Activated CD4-positive, alpha-beta T cell treated with anti-CD3 and anti-CD28 coated beads for 36 hours (primary cell): ENCODE measurements at regions not wholly inside any gene's neighbourhood (a gene's known extent, or its start where the extent isn't known, plus 50 kb on each side); places are given as distances from the start of the nearest gene placed in this dataset.
"Not testable (repeated sequence)": the region's sequence is repeated elsewhere in the genome, so short reads cannot be mapped to it uniquely, and the experiment has no call there.

ENCODE experiments used
- ATAC-seq: fragments of 200-7000 bp; cut with Tn5 transposase; one replicate; pipeline ENCODE4 v1.10.0; 2021; ENCODE audit warnings: mild to moderate bottlenecking, moderate library complexity
- CTCF ChIA-PET: fragments of 350-600 bp; sonication (Branson Sonifier 250); formaldehyde crosslinking; loops from one replicate; lab custom pipeline; 2021; ENCODE audit warnings: antibody characterized with exemption; lab: Charles Lee
- POLR2A ChIA-PET: fragments of 350-600 bp; sonication (Branson Sonifier 250); formaldehyde crosslinking; loops from one replicate; lab custom pipeline; 2021; ENCODE audit warnings: antibody characterized with exemption, inconsistent platforms; lab: Charles Lee
- DNase-seq: peaks from one replicate; pipeline ENCODE4 v3.0.0-alpha.2; 2020
- H3K27ac Mint-ChIP-seq: one replicate; pipeline ENCODE4 v1.8.0; 2021; ENCODE audit warnings: mixed read lengths
- H3K27me3 Mint-ChIP-seq: one replicate; pipeline ENCODE4 v1.8.0; 2021; ENCODE audit warnings: mixed read lengths
- H3K36me3 Mint-ChIP-seq: one replicate; pipeline ENCODE4 v1.8.0; 2021; ENCODE audit warnings: low read depth, mixed read lengths
- H3K4me1 Mint-ChIP-seq: one replicate; pipeline ENCODE4 v1.8.0; 2021; ENCODE audit warnings: mixed read lengths
- H3K4me3 Mint-ChIP-seq: one replicate; pipeline ENCODE4 v1.8.0; 2021; ENCODE audit warnings: mild to moderate bottlenecking, moderate library complexity, mixed read lengths
- H3K9me3 Mint-ChIP-seq: one replicate; pipeline ENCODE4 v1.8.0; 2021; ENCODE audit warnings: low read depth, mixed read lengths
- intact Hi-C, 2 experiments: fragments of 100-400 bp; cut with DNase I in 1 of 2; cut with micrococcal nuclease in 1 of 2; formaldehyde crosslinking; loops; one replicate each; pipeline versions ENCODE4 v1.14.2 to v1.15.1; 2022 to 2024; cut with DNase I, micrococcal nuclease

DNA sequence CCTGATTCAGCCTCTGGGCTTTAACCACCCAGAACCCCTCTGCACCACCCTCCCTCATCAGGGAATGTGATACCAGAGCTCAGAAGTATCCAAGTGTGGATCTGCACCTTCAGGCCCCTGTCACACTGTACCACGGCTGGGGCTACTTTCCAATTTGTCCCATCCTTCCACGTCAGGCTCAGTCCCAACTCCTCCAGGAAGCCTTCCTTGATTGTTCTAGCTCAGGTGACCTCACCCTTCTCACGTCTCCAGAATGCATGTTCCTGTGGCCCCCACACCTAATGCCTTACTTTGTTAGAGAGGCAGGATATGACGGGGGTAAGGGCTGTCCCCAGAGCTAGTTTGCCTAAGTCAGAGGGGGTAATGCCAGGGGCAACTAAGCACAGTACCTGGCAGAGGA lies 134.3 kb downstream of the TFCP2L1 start:
- Mint-ChIP-seq H3K27ac (no peak overlapping the region), H3K27me3 (no peaks in the 10 kb centered on the region), H3K9me3 (no peaks in the 10 kb centered on the region), H3K4me1 (no peaks in the 10 kb centered on the region), H3K4me3 (no peak overlapping the region), H3K36me3 (no peaks in the 10 kb centered on the region)
- CTCF ChIA-PET: interaction anchor here (0.6 kb wide), 1 partner anchor 99 kb away, joined by 4 read pairs; no protein-coding TSS in a partner anchor
- POLR2A ChIA-PET: no interaction called here
- DNase-seq (no peak), ATAC-seq (no peak)
- intact Hi-C loops: no loop called here

DNA sequence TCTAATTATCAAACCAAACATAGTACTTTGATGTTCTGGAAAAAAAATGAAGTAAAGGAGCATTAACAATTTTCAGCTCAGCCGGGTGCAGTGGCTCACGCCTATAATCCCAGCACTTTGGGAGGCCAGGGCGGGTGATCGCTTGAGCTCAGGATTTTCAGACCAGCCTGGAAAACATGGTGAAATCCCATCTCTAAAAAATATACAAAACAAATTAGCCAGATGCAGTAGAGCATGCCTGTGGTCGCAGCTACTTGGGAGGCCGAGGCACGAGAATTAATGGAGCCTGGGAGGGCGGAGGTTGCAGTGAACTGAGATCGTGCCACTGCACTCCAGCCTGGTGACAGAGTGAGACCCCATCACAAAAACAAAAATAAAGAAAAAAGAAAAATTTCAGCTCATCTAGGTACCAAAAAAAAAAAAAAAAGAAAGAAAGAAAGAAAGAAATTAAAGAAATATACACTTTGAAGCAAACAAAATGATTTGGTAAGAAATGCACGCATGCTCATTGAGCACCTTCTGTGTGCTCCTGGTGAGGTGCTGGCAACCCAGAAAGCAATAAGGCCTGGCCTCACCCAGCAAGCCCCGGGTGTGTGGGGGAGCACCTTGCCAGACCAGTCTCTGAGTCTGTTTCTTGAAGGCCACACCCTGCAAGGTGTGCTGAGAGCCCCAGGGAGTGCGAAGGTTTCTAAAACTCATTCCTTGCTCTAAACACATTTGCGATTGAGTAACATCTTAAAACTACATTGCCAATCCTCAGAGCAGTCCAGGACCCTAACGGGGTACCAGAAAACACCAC lies 133.5 kb downstream of the TFCP2L1 start:
- H3K27ac Mint-ChIP-seq: no peak overlapping the region
- ATAC-seq: no peak
- intact Hi-C loops: no loop called here
- no peaks in the 10 kb centered on the region for H3K27me3 Mint-ChIP-seq
- no peaks in the 10 kb centered on the region for H3K36me3 Mint-ChIP-seq
- POLR2A ChIA-PET: no interaction called here
- DNase-seq: no peak
- H3K4me3 Mint-ChIP-seq: no peak overlapping the region
- CTCF ChIA-PET: no interaction called here
- H3K9me3 Mint-ChIP-seq: peaks cover under 1% of the 10 kb centered on the region
- H3K4me1 Mint-ChIP-seq: no peaks in the 10 kb centered on the region

DNA sequence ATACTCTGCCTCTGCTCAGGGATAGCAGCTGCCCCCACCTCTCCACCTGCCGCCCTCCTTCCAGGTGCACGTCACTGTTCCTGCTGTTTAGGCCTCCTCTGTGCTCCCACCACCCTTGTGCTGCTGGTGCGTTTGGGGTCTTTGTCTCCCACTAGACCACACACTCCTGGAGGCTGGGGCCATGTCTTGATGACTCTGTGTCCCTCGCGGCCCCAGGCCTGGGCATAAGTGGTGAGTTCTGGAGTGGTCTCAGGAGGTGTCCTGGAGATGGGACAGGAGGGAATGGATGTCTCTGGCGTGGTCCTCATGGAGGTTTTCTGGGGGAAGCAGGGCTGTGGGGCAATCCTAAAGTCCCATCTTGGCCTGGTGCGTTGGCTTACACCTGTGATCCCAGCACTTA lies 132.1 kb downstream of the TFCP2L1 start:
- H3K36me3 Mint-ChIP-seq: no peaks in the 10 kb centered on the region
- ATAC-seq: no peak
- no peak overlapping the region for H3K27ac Mint-ChIP-seq

DNA sequence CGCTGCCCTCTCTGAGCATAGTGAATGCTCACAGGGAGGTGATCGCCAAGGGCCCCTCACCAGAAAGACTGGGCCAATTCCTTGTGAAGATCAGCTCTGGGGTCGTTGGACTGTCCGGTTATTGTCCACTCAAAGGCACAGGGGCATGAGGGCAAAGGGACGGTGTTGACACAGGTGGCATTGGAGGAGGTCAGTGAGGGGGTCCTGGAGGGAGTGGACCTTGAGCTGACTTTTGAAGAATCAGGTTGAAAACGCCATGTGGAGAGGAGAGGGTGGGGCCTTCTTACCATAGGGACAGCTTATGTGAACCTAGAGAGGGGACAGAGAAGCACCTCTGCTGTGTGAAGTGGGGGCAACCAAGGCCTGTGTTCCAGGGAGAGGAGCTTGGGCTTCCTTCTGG lies 131.5 kb downstream of the TFCP2L1 start:
- H3K4me1 Mint-ChIP-seq: no peaks in the 10 kb centered on the region
- CTCF ChIA-PET: no interaction called here
- DNase-seq (no peak), ATAC-seq (no peak)
- H3K36me3 Mint-ChIP-seq: no peaks in the 10 kb centered on the region
- H3K27ac Mint-ChIP-seq: no peak overlapping the region
- H3K27me3 Mint-ChIP-seq: no peaks in the 10 kb centered on the region
- POLR2A ChIA-PET: no interaction called here
- intact Hi-C loops: no loop called here
- no peak overlapping the region for H3K4me3 Mint-ChIP-seq
- H3K9me3 Mint-ChIP-seq: peaks cover 18% of the 10 kb centered on the region

More for the DNA sequence above, 132.1 kb downstream of the TFCP2L1 start:
- no peak for DNase-seq
- Mint-ChIP-seq H3K4me3 (no peak overlapping the region), H3K4me1 (no peaks in the 10 kb centered on the region), H3K27me3 (no peaks in the 10 kb centered on the region), H3K9me3 (peaks cover 13% of the 10 kb centered on the region)
- intact Hi-C loops: no loop called here
- CTCF ChIA-PET: interaction anchor here (0.9 kb wide), 1 partner anchor 25 kb away, joined by 4 read pairs; no protein-coding TSS in a partner anchor
- POLR2A ChIA-PET: no interaction called here

DNA sequence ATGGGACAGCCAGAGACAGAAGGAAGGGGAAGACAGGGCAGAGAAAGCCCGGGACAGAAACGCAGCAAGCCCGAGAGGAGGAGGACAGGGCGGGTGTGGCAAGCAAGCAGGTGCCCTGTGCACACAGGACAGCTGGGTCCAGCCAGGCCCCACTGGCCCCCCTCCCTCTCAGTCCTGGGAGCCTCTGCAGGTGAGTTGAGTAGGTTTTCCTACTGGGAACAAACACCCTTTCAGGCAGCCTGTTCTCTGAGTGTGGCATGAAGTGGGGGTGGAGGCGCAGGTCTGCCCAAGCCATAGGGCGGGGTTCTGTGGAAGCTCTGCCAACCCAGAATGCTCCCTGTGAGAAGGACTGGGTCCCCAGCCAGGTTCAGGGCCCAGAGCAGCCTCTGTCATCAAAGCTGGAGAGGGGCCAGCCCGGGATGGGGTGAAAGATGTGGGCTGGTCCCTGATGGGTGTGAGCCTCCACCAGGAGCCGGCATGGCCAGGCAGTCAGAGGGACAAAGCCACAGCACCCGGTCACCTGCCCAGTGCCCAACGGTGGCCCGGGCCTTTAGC lies 129.4 kb downstream of the TFCP2L1 start:
- H3K36me3 Mint-ChIP-seq: no peaks in the 10 kb centered on the region
- H3K27me3 Mint-ChIP-seq: no peaks in the 10 kb centered on the region
- DNase-seq (no peak), ATAC-seq (no peak)
- no peak overlapping the region for H3K27ac Mint-ChIP-seq
- no peak overlapping the region for H3K4me3 Mint-ChIP-seq
- ChIA-PET POLR2A (interaction anchor here (0.6 kb wide), 1 partner anchor 14 kb away, joined by 6 read pairs; no protein-coding TSS in a partner anchor), CTCF (no interaction called here)
- no peaks in the 10 kb centered on the region for H3K4me1 Mint-ChIP-seq
- intact Hi-C loops: no loop called here
- H3K9me3 Mint-ChIP-seq: peaks cover 18% of the 10 kb centered on the region

DNA sequence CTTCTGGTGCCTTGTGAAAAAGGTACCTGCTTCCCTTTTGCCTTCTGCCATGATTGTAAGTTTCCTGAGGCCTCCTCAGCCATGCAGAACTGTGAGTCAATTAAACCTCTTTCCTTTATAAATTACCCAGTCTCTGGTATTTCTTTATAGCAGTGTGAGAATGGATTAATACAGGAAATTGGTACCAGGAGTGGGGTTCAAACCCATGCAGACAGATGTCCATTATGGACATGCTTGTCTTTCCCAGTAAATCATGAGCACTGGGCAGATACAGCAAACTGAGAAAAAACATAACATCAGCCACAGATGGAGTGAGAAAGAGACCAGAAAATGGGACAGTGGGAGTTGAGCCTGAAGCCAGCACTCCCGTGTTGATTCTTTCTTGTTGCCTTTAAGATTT lies 127.5 kb downstream of the TFCP2L1 start:
- H3K9me3 Mint-ChIP-seq: peaks cover 22% of the 10 kb centered on the region
- POLR2A ChIA-PET, DNase-seq, H3K4me3 Mint-ChIP-seq, H3K27ac Mint-ChIP-seq, intact Hi-C loops, H3K4me1 Mint-ChIP-seq, H3K27me3 Mint-ChIP-seq, CTCF ChIA-PET, ATAC-seq, H3K36me3 Mint-ChIP-seq: not testable (repeated sequence)

DNA sequence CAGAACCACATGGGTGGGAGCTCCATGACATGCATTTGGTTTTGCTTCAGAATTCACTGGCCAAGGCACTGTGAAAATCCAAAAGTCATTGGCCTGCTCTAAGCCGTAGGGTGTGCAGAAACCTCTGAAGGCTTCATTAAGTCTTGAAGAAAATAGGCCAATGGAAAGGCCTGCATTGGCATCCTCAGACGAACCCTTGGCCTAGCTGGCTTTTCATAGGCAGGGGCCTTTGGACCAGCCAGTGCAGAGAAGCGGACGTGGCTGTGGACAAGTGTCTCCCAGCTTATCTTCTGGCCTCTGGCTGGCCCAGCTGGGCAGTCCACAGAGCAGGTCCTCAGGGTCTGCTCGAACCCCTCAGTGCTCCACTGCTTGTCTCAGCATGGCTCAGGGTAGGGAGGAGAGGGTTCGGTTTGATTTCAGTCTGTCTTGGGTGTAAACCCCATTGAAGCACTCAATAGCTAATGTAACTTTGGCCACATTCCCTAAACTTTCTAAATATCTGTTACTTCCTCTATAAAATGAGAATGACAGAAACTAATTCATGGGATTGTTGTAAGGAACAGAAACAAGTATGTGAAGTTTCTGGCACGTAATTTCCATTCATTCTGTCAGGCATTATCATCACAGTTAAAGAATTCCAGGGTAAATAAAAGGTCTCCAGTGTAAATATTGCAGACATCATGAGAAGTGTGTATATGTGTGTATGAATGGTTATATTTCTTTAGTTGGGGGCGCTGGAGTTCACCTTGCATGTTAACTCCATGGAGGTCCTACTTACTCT lies 125.5 kb downstream of the TFCP2L1 start:
- Mint-ChIP-seq H3K4me3 (no peak overlapping the region), H3K27me3 (peaks cover 4% of the 10 kb centered on the region), H3K27ac (no peak overlapping the region), H3K9me3 (peaks cover 29% of the 10 kb centered on the region), H3K4me1 (no peaks in the 10 kb centered on the region), H3K36me3 (peaks cover 4% of the 10 kb centered on the region)
- ChIA-PET POLR2A (no interaction called here), CTCF (interaction anchor here (0.5 kb wide), 1 partner anchor 77 kb away, joined by 4 read pairs; no protein-coding TSS in a partner anchor)
- intact Hi-C loops: no loop called here
- ATAC-seq (no peak), DNase-seq (no peak)

DNA sequence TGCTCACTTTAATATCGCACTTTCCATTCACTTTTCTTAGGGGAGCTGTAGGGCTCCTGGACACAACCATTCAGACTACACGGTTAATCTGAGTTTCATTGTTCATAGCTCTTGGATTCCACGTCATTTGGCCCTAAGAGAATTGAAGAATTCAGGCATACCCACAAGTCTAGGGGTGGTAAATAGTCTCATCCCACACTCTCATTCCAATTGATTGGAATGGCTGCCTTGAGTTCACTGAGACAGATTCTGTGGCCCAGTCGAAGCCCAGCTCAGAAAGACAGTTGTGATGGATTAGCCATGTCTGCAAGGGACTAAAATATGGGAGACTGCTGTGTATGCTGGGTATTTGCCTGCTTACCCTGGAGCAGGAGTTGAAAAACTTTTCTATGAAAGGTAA lies 124.6 kb downstream of the TFCP2L1 start:
- H3K9me3 Mint-ChIP-seq: peaks cover 29% of the 10 kb centered on the region
- DNase-seq (no peak), ATAC-seq (no peak)
- H3K36me3 Mint-ChIP-seq: peaks cover 4% of the 10 kb centered on the region
- no peaks in the 10 kb centered on the region for H3K4me1 Mint-ChIP-seq
- H3K27ac Mint-ChIP-seq: no peak overlapping the region
- H3K4me3 Mint-ChIP-seq: no peak overlapping the region
- ChIA-PET POLR2A (no interaction called here), CTCF (interaction anchor here (0.6 kb wide), 1 partner anchor 13 kb away, joined by 3 read pairs; no protein-coding TSS in a partner anchor)
- intact Hi-C loops: no loop called here
- peaks cover 4% of the 10 kb centered on the region for H3K27me3 Mint-ChIP-seq

DNA sequence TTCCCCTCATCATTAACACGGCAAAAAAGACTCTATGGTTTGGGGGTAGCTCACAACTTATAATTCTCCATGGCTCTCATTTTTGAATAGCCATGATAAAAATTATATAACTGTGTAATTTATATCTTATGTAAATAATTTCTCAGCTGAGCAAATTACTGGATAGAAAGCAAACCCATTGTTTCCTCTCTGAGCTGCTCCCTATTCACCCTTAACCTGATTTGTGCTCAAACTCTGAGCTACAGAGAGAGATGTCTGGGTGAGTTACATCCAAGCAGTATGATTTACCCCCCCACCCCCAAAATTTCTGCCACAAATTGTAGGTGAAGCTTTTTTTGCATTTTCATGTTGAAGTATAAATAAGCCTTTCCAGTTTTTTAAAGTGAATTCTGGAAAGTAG lies 123.7 kb downstream of the TFCP2L1 start:
- intact Hi-C loops: no loop called here
- H3K36me3 Mint-ChIP-seq: peaks cover 4% of the 10 kb centered on the region
- no peak overlapping the region for H3K27ac Mint-ChIP-seq
- H3K4me1 Mint-ChIP-seq: no peaks in the 10 kb centered on the region
- DNase-seq (no peak), ATAC-seq (no peak)
- H3K27me3 Mint-ChIP-seq: peaks cover 4% of the 10 kb centered on the region
- POLR2A ChIA-PET: no interaction called here
- no peak overlapping the region for H3K4me3 Mint-ChIP-seq
- H3K9me3 Mint-ChIP-seq: peaks cover 29% of the 10 kb centered on the region
- CTCF ChIA-PET: no interaction called here

DNA sequence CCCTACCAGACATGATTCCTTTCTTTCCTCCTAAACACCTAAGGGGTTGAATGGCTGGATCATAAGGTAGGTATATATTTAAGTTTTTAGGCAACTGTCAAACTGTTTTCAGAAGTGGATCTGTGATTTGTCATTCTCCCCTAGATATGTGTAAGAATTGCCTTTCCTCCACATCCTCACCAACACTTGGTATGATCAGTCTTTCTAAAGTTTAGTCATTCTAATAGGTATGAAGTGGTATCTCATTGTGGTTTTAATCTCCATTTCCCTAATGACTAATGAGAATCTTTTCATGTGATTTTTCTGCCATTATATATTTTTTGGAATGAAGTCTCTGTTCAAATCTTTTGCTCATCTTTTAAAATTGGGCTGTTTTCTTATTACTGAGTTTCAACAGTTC lies 122.1 kb downstream of the TFCP2L1 start:
- intact Hi-C loops: no loop called here
- no peak overlapping the region for H3K27ac Mint-ChIP-seq
- CTCF ChIA-PET: interaction anchor here (0.6 kb wide), 1 partner anchor 694 kb away, joined by 4 read pairs; no protein-coding TSS in a partner anchor
- no peak overlapping the region for H3K4me3 Mint-ChIP-seq
- H3K27me3 Mint-ChIP-seq: peaks cover 8% of the 10 kb centered on the region
- POLR2A ChIA-PET: no interaction called here
- peaks cover 15% of the 10 kb centered on the region for H3K9me3 Mint-ChIP-seq
- H3K36me3 Mint-ChIP-seq: peaks cover 4% of the 10 kb centered on the region
- DNase-seq: no peak
- ATAC-seq: no peak
- H3K4me1 Mint-ChIP-seq: no peaks in the 10 kb centered on the region

DNA sequence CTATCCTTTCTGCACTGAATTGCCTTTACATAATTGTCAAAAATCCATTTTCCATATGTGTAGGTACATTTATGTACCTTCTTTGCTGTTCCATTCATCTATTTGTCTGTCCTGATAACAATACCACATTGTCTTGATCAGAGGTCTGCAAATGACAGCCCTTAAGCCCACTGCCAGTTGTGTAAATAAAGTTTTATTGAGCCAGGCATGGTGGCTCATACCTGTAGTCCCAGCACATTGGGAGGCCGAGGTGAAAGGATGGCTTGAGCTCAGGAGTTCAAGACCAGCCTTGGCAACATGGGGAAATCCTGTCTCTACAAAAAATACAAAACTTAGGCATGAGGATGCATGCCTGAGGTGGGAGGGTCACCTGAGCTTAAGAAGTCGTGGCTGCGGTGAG lies 121.0 kb downstream of the TFCP2L1 start:
- H3K9me3 Mint-ChIP-seq: peaks cover 11% of the 10 kb centered on the region
- no peak overlapping the region for H3K4me3 Mint-ChIP-seq
- H3K4me1 Mint-ChIP-seq: no peaks in the 10 kb centered on the region
- no peak for DNase-seq
- CTCF ChIA-PET: no interaction called here
- intact Hi-C loops: no loop called here
- peaks cover 8% of the 10 kb centered on the region for H3K27me3 Mint-ChIP-seq
- no peak overlapping the region for H3K27ac Mint-ChIP-seq
- no peak for ATAC-seq
- POLR2A ChIA-PET: no interaction called here
- peaks cover 4% of the 10 kb centered on the region for H3K36me3 Mint-ChIP-seq
